ENCODE measurements at regions not wholly inside any gene's neighbourhood (a gene's known extent, or its start where the extent isn't known, plus 50 kb on each side); places are given as distances from the start of the nearest gene placed in this dataset.

DNA sequence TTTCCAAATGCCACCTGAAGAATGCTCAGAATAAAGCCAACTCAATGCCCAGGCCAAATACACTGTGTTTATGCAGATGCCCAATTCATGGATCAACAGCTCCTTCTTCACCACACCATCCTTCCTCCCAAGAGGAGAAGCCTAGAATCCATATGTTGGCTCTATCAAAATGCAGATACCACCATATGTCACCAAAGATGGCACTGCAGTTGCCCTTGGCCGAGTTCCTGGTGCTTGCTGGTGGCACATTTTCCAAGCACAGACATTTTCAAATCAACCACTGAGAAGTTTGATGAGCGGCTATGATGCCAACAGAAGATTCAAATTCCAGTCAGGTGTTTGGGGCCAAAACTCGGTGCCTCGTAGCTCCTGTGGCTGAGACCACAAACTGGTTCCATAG is 430.3 kb downstream of the AJAP1 start:
- TF ChIP-seq SUZ12 (IDR thresholded peaks at IDR 0.05; ENCODE audit: unreplicated experiment) (no peak), JUND (IDR thresholded peaks at IDR 0.05; ENCODE audit: low read depth, low read length) (no peak)
